Nephron progenitor cell (in vitro differentiated cells): ENCODE measurements at regions not wholly inside any gene's neighbourhood (a gene's known extent, or its start where the extent isn't known, plus 50 kb on each side); places are given as distances from the start of the nearest gene placed in this dataset.

Source experiments
- DNase-seq: peaks from one replicate; pipeline ENCODE4 v3.0.0; 2021
- H3K27ac Mint-ChIP-seq: 2 replicates; pipeline ENCODE4 v1.8.0; 2021; ENCODE audit warnings: mild to moderate bottlenecking, moderate library complexity, mixed read lengths
- H3K27me3 Mint-ChIP-seq: 2 replicates; pipeline ENCODE4 v1.8.0; 2021; ENCODE audit warnings: mild to moderate bottlenecking, low read depth, mixed read lengths; ENCODE audit not compliant: poor library complexity
- H3K36me3 Mint-ChIP-seq: 2 replicates; pipeline ENCODE4 v1.8.0; 2021; ENCODE audit warnings: low read depth, mixed read lengths
- H3K4me1 Mint-ChIP-seq: 2 replicates; pipeline ENCODE4 v1.8.0; 2021; ENCODE audit warnings: mixed read lengths
- H3K4me3 Mint-ChIP-seq: 2 replicates; pipeline ENCODE4 v1.8.0; 2021; ENCODE audit warnings: mild to moderate bottlenecking, moderate library complexity, mixed read lengths
- H3K9me3 Mint-ChIP-seq: 2 replicates; pipeline ENCODE4 v1.8.0; 2021; ENCODE audit warnings: mild to moderate bottlenecking, moderate library complexity, mixed read lengths
- CTCF ChIP-seq: fragments of 200-600 bp; sonication (generic); IDR thresholded peaks from 2 replicates; pipeline ENCODE4 v1.5.0; 2021; ENCODE audit warnings: antibody characterized with exemption

- no peaks in the 10 kb centered on the region for H3K27me3 Mint-ChIP-seq
- no peaks in the 10 kb centered on the region for H3K9me3 Mint-ChIP-seq
- TF ChIP-seq CTCF: no peak
- no peak overlapping the region for H3K4me3 Mint-ChIP-seq
- H3K36me3 Mint-ChIP-seq: no peaks in the 10 kb centered on the region
- H3K4me1 Mint-ChIP-seq: no peaks in the 10 kb centered on the region
- DNase-seq: no peak
- no peak overlapping the region for H3K27ac Mint-ChIP-seq
Measured at GRCh38 chr3:168988853-168989252, 674.7 kb downstream of the MECOM start.

GRCh38 chr3:168984872-168985271 lies 678.6 kb downstream of the MECOM start:
- H3K27ac Mint-ChIP-seq: no peak overlapping the region
- H3K4me1 Mint-ChIP-seq: no peaks in the 10 kb centered on the region
- no peak for TF ChIP-seq CTCF
- no peaks in the 10 kb centered on the region for H3K9me3 Mint-ChIP-seq
- H3K4me3 Mint-ChIP-seq: no peak overlapping the region
- no peak for DNase-seq
- H3K36me3 Mint-ChIP-seq: no peaks in the 10 kb centered on the region
- H3K27me3 Mint-ChIP-seq: no peaks in the 10 kb centered on the region

- Mint-ChIP-seq H3K4me1 (peaks cover 4% of the 10 kb centered on the region), H3K27ac (no peak overlapping the region), H3K27me3 (no peaks in the 10 kb centered on the region), H3K36me3 (no peaks in the 10 kb centered on the region), H3K9me3 (no peaks in the 10 kb centered on the region), H3K4me3 (no peak overlapping the region)
- TF ChIP-seq CTCF: no peak
- DNase-seq: no peak
Measured at GRCh38 chr3:168983046-168983445, 680.5 kb downstream of the MECOM start.

- peaks cover 3% of the 10 kb centered on the region for H3K27me3 Mint-ChIP-seq
- no peak for TF ChIP-seq CTCF
- peaks cover 11% of the 10 kb centered on the region for H3K4me1 Mint-ChIP-seq
- no peak for DNase-seq
- no peaks in the 10 kb centered on the region for H3K9me3 Mint-ChIP-seq
- no peaks in the 10 kb centered on the region for H3K36me3 Mint-ChIP-seq
- H3K27ac Mint-ChIP-seq: no peak overlapping the region
- H3K4me3 Mint-ChIP-seq: no peak overlapping the region
Measured at GRCh38 chr3:168981396-168981795, 682.1 kb downstream of the MECOM start.

GRCh38 chr3:168977716-168978374 lies 685.7 kb downstream of the MECOM start:
- no peak overlapping the region for H3K4me3 Mint-ChIP-seq
- TF ChIP-seq CTCF: no peak
- H3K27ac Mint-ChIP-seq: peak overlapping the region; percentile 6
- H3K27me3 Mint-ChIP-seq: peaks cover 3% of the 10 kb centered on the region
- H3K9me3 Mint-ChIP-seq: no peaks in the 10 kb centered on the region
- H3K36me3 Mint-ChIP-seq: no peaks in the 10 kb centered on the region
- DNase-seq: no peak
- peaks cover 16% of the 10 kb centered on the region for H3K4me1 Mint-ChIP-seq

- DNase-seq: no peak
- Mint-ChIP-seq H3K4me1 (peaks cover 16% of the 10 kb centered on the region), H3K9me3 (no peaks in the 10 kb centered on the region), H3K36me3 (no peaks in the 10 kb centered on the region), H3K4me3 (no peak overlapping the region), H3K27ac (no peak overlapping the region), H3K27me3 (peaks cover 3% of the 10 kb centered on the region)
- TF ChIP-seq CTCF: no peak
Measured at GRCh38 chr3:168976969-168977368, 686.5 kb downstream of the MECOM start.
